ENCODE measurements at regions not wholly inside any gene's neighbourhood (a gene's known extent, or its start where the extent isn't known, plus 50 kb on each side); places are given as distances from the start of the nearest gene placed in this dataset.

DNA sequence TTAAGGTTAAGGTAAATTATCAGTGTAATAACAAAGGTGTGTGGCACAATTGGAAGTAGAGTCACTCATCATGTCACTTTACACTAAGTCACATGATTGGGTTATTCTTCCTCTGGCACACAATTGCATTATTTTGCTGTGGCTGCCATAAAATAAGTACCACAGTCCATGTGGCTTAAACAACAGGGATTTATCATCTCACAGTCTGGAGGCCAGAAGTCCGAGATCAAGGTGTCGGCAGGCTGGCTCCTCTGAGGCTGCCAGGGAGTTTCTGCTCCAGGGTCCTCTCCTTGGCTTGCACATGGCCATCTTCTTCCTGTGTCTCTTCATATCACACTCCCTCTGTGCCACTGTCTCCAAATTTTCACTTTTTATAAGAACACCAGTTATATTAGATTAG lies 421.2 kb downstream of the CMPK2 start:
- DNase-seq (no peak), ATAC-seq (replicated peaks) (no peak)
- Mint-ChIP-seq H3K4me3 (no peak overlapping the region), H3K27ac (no peak overlapping the region), H3K27me3 (no peaks in the 10 kb centered on the region), H3K36me3 (no peaks in the 10 kb centered on the region), H3K4me1 (no peaks in the 10 kb centered on the region), H3K9me3 (peaks cover 0 to 1% of the 10 kb centered on the region in 2 donors)

GRCh38 chr2:6445156-6445555 lies 420.6 kb downstream of the CMPK2 start:
- DNase-seq, result no peak
- no peak overlapping the region for H3K27ac Mint-ChIP-seq
- no peak overlapping the region for H3K4me3 Mint-ChIP-seq
- no peaks in the 10 kb centered on the region for H3K4me1 Mint-ChIP-seq
- ATAC-seq (replicated peaks), result no peak
- no peaks in the 10 kb centered on the region for H3K36me3 Mint-ChIP-seq
- H3K9me3 Mint-ChIP-seq, result peaks cover 0 to 1% of the 10 kb centered on the region in 2 donors
- H3K27me3 Mint-ChIP-seq, result no peaks in the 10 kb centered on the region

DNA sequence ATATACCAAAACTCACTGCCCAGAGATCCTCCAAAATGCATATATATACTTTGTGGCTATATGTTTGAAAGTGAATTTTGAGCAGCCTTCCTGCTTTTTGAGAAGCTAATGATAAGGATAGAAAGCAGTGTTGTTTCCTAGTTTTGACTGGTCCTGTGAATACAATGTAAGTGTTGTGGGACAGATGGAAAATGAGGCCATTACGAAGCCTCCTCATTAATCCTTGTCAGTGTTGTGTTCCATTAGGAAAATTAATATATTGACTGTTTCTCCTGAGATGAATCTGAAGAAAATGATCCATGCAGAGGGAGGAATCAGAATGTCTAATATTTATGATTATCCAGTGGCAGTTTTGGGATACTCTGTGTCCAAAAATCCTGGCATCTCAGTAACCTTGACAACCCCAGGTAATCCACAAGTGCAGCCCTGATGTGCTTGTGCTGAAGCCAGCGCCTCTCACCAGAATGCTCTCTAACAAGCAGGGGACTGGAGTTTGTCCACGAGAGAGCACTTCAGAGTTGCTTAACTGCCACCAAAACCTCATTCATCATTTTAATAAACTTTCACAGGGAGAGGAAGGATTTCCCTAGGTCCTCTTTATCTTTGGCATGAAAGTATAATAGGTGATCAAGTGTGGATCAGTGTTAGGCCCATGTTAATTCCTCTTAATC lies 418.6 kb downstream of the CMPK2 start:
- Mint-ChIP-seq H3K4me3 (no peak overlapping the region), H3K4me1 (no peaks in the 10 kb centered on the region), H3K27me3 (peaks cover 0 to under 1% of the 10 kb centered on the region in 2 donors), H3K36me3 (no peaks in the 10 kb centered on the region), H3K9me3 (peaks cover 0 to 1% of the 10 kb centered on the region in 2 donors), H3K27ac (no peak overlapping the region)
- ATAC-seq (replicated peaks) (no peak), DNase-seq (no peak)

DNA sequence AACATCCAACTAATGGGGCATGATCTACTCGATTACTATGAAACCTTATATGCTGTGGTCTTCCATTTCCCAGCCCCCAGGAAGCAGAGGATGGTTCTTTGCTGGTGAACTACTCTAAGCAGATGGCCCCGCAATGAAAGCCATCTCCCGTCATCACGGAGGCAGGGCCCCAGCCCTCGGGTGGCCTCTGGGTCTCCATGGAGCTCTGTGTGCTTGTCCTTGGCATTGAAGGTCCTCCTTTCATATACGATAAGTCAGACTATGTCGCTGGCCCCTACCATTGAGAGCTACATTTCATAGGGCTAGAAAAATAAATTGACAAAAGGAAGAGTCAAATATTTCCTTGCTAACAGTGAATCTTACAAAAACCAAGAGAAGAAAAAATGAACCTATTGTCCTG lies 416.8 kb downstream of the CMPK2 start:
- no peaks in the 10 kb centered on the region for H3K4me1 Mint-ChIP-seq
- H3K27me3 Mint-ChIP-seq, result peaks cover 0 to 4% of the 10 kb centered on the region in 2 donors
- ATAC-seq (replicated peaks) (no peak), DNase-seq (no peak)
- no peak overlapping the region for H3K4me3 Mint-ChIP-seq
- peaks cover 0 to 5% of the 10 kb centered on the region in 2 donors for H3K9me3 Mint-ChIP-seq
- no peak overlapping the region for H3K27ac Mint-ChIP-seq
- no peaks in the 10 kb centered on the region for H3K36me3 Mint-ChIP-seq

DNA sequence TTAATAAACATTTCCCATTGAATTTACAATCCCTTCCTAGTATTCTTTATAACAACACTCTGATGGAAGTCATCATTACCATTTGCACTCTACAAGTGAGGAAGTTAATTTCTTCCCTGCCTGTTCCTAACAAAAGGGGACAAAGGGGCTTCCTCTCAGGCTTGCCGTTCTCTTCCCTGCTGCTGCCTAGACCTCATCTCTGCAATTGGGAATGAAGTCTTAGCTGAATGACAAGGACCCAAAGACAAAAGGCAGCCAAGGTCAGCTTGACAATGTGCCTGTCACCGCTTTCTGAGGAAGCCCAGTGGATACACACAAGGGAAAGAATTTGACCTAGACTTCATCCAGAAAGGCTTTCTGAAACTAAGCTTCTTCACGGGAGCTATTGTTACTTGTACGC lies 416.4 kb downstream of the CMPK2 start:
- H3K27me3 Mint-ChIP-seq, result peaks cover 0 to 4% of the 10 kb centered on the region in 2 donors
- H3K36me3 Mint-ChIP-seq, result no peaks in the 10 kb centered on the region
- no peak overlapping the region for H3K4me3 Mint-ChIP-seq
- H3K4me1 Mint-ChIP-seq, result no peaks in the 10 kb centered on the region
- H3K27ac Mint-ChIP-seq, result no peak overlapping the region
- DNase-seq, result no peak
- peaks cover 0 to 5% of the 10 kb centered on the region in 2 donors for H3K9me3 Mint-ChIP-seq
- no peak for ATAC-seq (replicated peaks)

GRCh38 chr2:6452702-6453481 lies 412.8 kb downstream of the CMPK2 start:
- no peak for ATAC-seq (replicated peaks)
- H3K27me3 Mint-ChIP-seq, result peaks cover 0 to 4% of the 10 kb centered on the region in 2 donors
- no peaks in the 10 kb centered on the region for H3K36me3 Mint-ChIP-seq

DNA sequence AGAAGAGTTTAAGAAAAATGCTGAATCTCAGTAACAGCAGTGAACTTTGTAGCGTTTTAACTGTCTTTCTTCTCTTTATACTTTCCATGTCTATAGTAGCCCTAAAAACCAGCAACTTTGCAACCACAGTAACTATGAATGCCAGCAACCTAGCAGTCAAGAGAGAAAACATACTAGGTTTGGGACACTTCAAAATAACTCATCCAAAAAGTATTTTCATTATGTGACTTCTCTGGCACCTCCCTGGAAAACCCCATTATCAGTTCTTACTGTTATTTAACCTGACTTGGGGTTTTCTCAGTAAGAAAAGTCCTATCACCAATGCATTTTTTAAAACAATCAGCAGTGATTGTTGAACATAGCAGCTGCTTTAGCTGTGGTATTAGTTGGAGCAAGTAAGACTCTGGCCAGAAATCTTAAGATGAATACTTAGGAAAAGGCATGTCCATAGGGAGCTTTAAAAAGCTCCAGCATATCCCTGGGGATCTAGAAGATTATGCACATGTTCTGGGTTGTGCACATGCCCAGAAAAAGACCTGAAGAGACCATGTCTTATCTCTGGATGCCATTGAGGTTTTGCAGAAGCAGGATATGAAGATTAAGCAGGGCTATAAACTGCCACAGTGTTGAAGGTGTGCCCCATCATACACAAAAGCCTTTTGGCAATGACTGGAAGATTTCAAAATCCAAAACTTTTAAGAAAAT lies 411.3 kb downstream of the CMPK2 start:
- DNase-seq (no peak), ATAC-seq (replicated peaks) (no peak)
- H3K27ac Mint-ChIP-seq, result no peak overlapping the region
- peaks cover 0 to 4% of the 10 kb centered on the region in 2 donors for H3K27me3 Mint-ChIP-seq
- H3K9me3 Mint-ChIP-seq, result peaks cover 10 to 13% of the 10 kb centered on the region in 2 donors
- H3K4me1 Mint-ChIP-seq, result no peaks in the 10 kb centered on the region
- no peak overlapping the region for H3K4me3 Mint-ChIP-seq
- no peaks in the 10 kb centered on the region for H3K36me3 Mint-ChIP-seq

More at GRCh38 chr2:6452702-6453481, 412.8 kb downstream of the CMPK2 start:
- Mint-ChIP-seq H3K9me3 (peaks cover 12 to 13% of the 10 kb centered on the region in 2 donors), H3K4me3 (no peak overlapping the region), H3K4me1 (no peaks in the 10 kb centered on the region), H3K27ac (no peak overlapping the region)
- no peak for DNase-seq

DNA sequence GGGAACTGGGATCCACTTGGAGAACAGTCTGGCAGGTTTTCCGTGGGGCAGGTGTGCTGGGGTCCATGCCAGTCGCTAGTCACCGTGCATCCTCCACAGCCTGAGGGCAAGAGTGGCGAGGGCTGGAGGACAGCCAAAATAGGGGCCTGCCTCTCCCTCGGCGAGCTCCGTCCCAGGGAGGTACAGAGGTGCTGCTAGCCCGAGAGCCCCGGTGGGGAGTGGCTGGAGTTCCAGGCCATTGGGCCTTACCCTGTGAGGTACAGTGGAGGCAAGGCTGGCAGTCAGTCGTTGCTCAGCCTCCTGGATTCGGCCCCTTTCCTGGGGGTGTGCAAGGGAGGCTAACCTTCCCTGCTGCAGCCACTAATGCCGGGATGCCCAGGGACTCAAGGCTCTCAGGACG lies 406.6 kb downstream of the CMPK2 start:
- no peak overlapping the region for H3K27ac Mint-ChIP-seq
- DNase-seq (no peak), ATAC-seq (replicated peaks) (no peak)
- peaks cover 9 to 13% of the 10 kb centered on the region in 2 donors for H3K9me3 Mint-ChIP-seq
- H3K27me3 Mint-ChIP-seq, result no peaks in the 10 kb centered on the region
- no peaks in the 10 kb centered on the region for H3K4me1 Mint-ChIP-seq
- no peaks in the 10 kb centered on the region for H3K36me3 Mint-ChIP-seq
- no peak overlapping the region for H3K4me3 Mint-ChIP-seq

DNA sequence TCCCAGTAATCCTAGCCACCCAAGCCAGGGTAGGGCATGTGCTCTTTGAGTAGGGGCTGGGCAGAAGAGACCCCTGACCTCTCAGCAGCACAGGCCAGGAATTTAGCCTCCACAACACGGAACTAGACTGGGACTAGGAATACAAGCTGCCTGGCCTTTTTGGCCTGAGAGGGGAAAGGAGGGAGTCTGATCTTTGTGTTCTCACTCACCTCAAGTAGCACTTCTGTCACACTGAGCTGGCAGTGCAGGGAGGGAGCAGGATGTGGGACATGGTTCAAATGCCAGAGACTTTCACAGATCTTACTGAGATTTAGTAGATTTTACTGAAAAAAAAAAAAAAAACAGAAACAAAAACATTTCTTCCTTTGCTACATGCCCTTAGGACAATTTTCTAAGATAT lies 395.2 kb downstream of the CMPK2 start:
- Mint-ChIP-seq H3K36me3 (no peaks in the 10 kb centered on the region), H3K9me3 (peaks cover 3 to 4% of the 10 kb centered on the region in 2 donors), H3K27ac (no peak overlapping the region), H3K4me1 (no peaks in the 10 kb centered on the region), H3K4me3 (no peak overlapping the region), H3K27me3 (peaks cover 0 to 2% of the 10 kb centered on the region in 2 donors)
- ATAC-seq (replicated peaks), result no peak
- DNase-seq, result no peak

DNA sequence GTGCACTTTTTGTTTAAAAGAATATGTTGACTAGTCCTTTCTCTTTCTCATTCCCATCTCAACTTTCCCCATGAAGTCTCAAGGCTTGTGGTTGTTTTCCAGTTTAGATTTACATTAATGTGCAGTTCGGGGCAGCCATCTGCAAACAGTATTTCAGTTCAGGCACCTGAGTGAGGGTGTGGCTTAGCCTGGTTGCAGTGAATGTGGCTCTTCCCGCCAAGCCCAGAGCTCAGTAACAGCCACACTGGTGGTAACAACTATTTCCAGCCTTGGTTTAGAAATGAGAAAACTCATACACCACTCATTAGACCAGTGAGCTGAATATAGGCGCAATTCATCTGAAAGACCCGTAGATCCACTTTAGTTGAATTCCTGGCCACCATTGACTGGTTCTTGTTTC lies 394.3 kb downstream of the CMPK2 start:
- H3K27ac Mint-ChIP-seq, result no peak overlapping the region
- ATAC-seq (replicated peaks) (no peak), DNase-seq (no peak)
- peaks cover 0 to 1% of the 10 kb centered on the region in 2 donors for H3K27me3 Mint-ChIP-seq
- no peaks in the 10 kb centered on the region for H3K4me1 Mint-ChIP-seq
- H3K9me3 Mint-ChIP-seq, result peaks cover 2% of the 10 kb centered on the region in 2 donors
- H3K36me3 Mint-ChIP-seq, result no peaks in the 10 kb centered on the region
- no peak overlapping the region for H3K4me3 Mint-ChIP-seq

- Mint-ChIP-seq H3K4me1 (no peaks in the 10 kb centered on the region), H3K27ac (no peak overlapping the region), H3K36me3 (no peaks in the 10 kb centered on the region), H3K27me3 (peaks cover 0 to 5% of the 10 kb centered on the region in 2 donors), H3K4me3 (no peak overlapping the region), H3K9me3 (no peaks in the 10 kb centered on the region)
- no peak for ATAC-seq (replicated peaks)
- no peak for DNase-seq
Observed at GRCh38 chr2:6474161-6475140, 391.3 kb downstream of the CMPK2 start.

DNA sequence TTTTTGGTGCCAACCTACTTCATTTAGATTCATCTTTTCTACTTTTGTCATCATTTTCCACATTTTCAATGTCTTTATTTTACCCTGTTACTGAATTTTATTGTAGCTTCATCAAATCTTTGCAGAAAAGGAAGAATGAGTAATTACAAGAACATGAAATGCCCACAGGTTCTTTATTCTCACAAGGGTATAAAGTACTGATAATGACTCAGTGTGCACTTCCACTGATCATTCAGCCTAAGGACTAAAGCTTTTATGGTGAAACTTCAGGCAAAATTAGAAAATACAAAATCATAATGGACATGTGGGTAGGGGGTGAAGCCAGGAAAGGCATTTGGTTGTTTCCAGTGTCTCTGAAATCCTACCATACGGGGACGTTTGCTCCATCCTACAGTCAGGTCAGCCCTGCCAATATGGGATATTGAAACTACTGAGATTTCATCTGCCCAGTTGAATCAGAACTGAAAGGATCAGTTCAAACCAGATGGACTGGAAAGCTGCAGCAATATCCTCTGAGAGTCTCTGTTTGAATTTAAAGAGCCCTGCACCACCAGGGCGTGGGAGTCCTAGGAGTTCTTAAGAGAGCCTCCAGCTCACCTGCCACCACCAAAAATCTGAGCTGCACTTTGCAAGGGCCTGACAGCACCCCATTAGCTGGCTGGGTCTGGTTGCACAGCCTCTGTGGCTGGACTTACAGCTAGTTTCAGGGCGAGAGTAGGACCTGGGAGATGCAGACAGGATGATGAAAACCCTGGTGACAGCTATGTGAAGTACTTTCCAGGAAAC lies 390.4 kb downstream of the CMPK2 start:
- DNase-seq (no peak), ATAC-seq (replicated peaks) (no peak)
- Mint-ChIP-seq H3K27me3 (peaks cover 0 to 5% of the 10 kb centered on the region in 2 donors), H3K4me1 (no peaks in the 10 kb centered on the region), H3K27ac (no peak overlapping the region), H3K9me3 (peaks cover 4% of the 10 kb centered on the region in 2 donors), H3K4me3 (no peak overlapping the region), H3K36me3 (peaks cover 0 to 1% of the 10 kb centered on the region in 2 donors)

DNA sequence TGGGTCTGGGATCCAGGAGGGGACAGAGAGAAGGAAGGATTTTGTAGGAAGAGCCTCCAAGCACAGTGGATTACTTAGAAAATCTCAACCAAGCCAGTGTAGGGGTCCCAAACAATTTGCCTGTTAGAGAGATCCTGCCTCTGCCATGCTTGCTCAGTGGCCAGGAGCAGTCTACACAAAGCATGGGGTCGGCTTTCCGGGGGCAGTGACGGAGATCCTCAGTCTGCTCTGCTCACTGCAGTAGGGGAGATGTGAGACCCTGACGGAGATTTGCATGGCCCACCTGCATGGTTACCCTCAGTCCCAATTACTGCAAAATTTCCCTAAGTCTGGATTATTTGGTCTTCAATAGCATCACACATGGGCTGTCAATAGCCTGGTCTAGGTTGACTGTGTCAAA lies 385.2 kb downstream of the CMPK2 start:
- Mint-ChIP-seq H3K36me3 (peaks cover 0 to 1% of the 10 kb centered on the region in 2 donors), H3K27ac (no peak overlapping the region), H3K4me3 (no peak overlapping the region), H3K4me1 (no peaks in the 10 kb centered on the region), H3K9me3 (peaks cover 6 to 12% of the 10 kb centered on the region in 2 donors), H3K27me3 (peaks cover 0 to 5% of the 10 kb centered on the region in 2 donors)
- ATAC-seq (replicated peaks), result no peak
- no peak for DNase-seq

Measured in stimulated activated naive B cell treated with anti-CD40 and anti-IgM and Interleukin-4, amounts not matched to agents 10 μg/mL and 1 μg/mL and 100 μg/mL, for 72 hours (primary cell).